ENCODE measurements at regions not wholly inside any gene's neighbourhood (a gene's known extent, or its start where the extent isn't known, plus 50 kb on each side); places are given as distances from the start of the nearest gene placed in this dataset.

GRCh38 chr20:17023806-17024205 lies 203.0 kb upstream of the PCSK2 start:
- Mint-ChIP-seq H3K4me1 (no peaks in the 10 kb centered on the region), H3K27ac (no peak overlapping the region), H3K4me3 (no peak overlapping the region), H3K36me3 (ENCODE audit: low read depth) (no peaks in the 10 kb centered on the region), H3K9me3 (ENCODE audit: low read depth) (peaks cover 14% of the 10 kb centered on the region), H3K27me3 (no peaks in the 10 kb centered on the region)
- DNase-seq (no peak), ATAC-seq (no peak)
- POLR2A ChIA-PET: no interaction called here
- CTCF ChIA-PET: no interaction called here
- intact Hi-C loops (cut with DNase I, micrococcal nuclease): no loop called here

GRCh38 chr20:17024513-17025119 lies 202.2 kb upstream of the PCSK2 start:
- Mint-ChIP-seq H3K4me3 (no peak overlapping the region), H3K9me3 (ENCODE audit: low read depth) (peaks cover 14% of the 10 kb centered on the region), H3K4me1 (no peaks in the 10 kb centered on the region), H3K27ac (no peak overlapping the region), H3K36me3 (ENCODE audit: low read depth) (no peaks in the 10 kb centered on the region), H3K27me3 (no peaks in the 10 kb centered on the region)
- intact Hi-C loops (cut with DNase I, micrococcal nuclease): no loop called here
- CTCF ChIA-PET: no interaction called here
- POLR2A ChIA-PET: no interaction called here
- DNase-seq (no peak), ATAC-seq (no peak)

- peaks cover 12% of the 10 kb centered on the region for H3K9me3 Mint-ChIP-seq (ENCODE audit: low read depth)
- intact Hi-C loops (cut with DNase I, micrococcal nuclease): no loop called here
- no peaks in the 10 kb centered on the region for H3K27me3 Mint-ChIP-seq
- ChIA-PET CTCF (no interaction called here), POLR2A (no interaction called here)
- H3K4me1 Mint-ChIP-seq: no peaks in the 10 kb centered on the region
- no peak for ATAC-seq
- no peak overlapping the region for H3K27ac Mint-ChIP-seq
- no peaks in the 10 kb centered on the region for H3K36me3 Mint-ChIP-seq (ENCODE audit: low read depth)
- H3K4me3 Mint-ChIP-seq: no peak overlapping the region
- no peak for DNase-seq
Observed at GRCh38 chr20:17026346-17026745, 200.5 kb upstream of the PCSK2 start.

GRCh38 chr20:17029698-17030097 lies 197.1 kb upstream of the PCSK2 start:
- H3K27me3 Mint-ChIP-seq: no peaks in the 10 kb centered on the region
- intact Hi-C loops (cut with DNase I, micrococcal nuclease): no loop called here
- POLR2A ChIA-PET: no interaction called here
- peaks cover 13% of the 10 kb centered on the region for H3K9me3 Mint-ChIP-seq (ENCODE audit: low read depth)
- H3K27ac Mint-ChIP-seq: no peak overlapping the region
- no peak overlapping the region for H3K4me3 Mint-ChIP-seq
- H3K4me1 Mint-ChIP-seq: no peaks in the 10 kb centered on the region
- H3K36me3 Mint-ChIP-seq (ENCODE audit: low read depth): no peaks in the 10 kb centered on the region
- DNase-seq (no peak), ATAC-seq (no peak)
- CTCF ChIA-PET: interaction anchor here (0.5 kb wide), 1 partner anchor 176 kb away, joined by 3 read pairs; no protein-coding TSS in a partner anchor

GRCh38 chr20:17036541-17036940 lies 190.3 kb upstream of the PCSK2 start:
- H3K27ac Mint-ChIP-seq: no peak overlapping the region
- no peaks in the 10 kb centered on the region for H3K27me3 Mint-ChIP-seq
- no peak overlapping the region for H3K4me3 Mint-ChIP-seq
- ChIA-PET CTCF (no interaction called here), POLR2A (no interaction called here)
- intact Hi-C loops (cut with DNase I, micrococcal nuclease): no loop called here
- H3K4me1 Mint-ChIP-seq: no peaks in the 10 kb centered on the region
- no peak for ATAC-seq
- no peaks in the 10 kb centered on the region for H3K36me3 Mint-ChIP-seq (ENCODE audit: low read depth)
- H3K9me3 Mint-ChIP-seq (ENCODE audit: low read depth): peaks cover 2% of the 10 kb centered on the region
- DNase-seq: no peak

- ChIA-PET CTCF (no interaction called here), POLR2A (no interaction called here)
- Mint-ChIP-seq H3K4me3 (no peak overlapping the region), H3K4me1 (no peaks in the 10 kb centered on the region), H3K9me3 (ENCODE audit: low read depth) (no peaks in the 10 kb centered on the region), H3K36me3 (ENCODE audit: low read depth) (no peaks in the 10 kb centered on the region), H3K27ac (no peak overlapping the region), H3K27me3 (no peaks in the 10 kb centered on the region)
- intact Hi-C loops (cut with DNase I, micrococcal nuclease): no loop called here
- DNase-seq (no peak), ATAC-seq (no peak)
Observed at GRCh38 chr20:17042122-17042521, 184.7 kb upstream of the PCSK2 start.

- Mint-ChIP-seq H3K9me3 (ENCODE audit: low read depth) (no peaks in the 10 kb centered on the region), H3K36me3 (ENCODE audit: low read depth) (no peaks in the 10 kb centered on the region), H3K27ac (no peak overlapping the region), H3K27me3 (no peaks in the 10 kb centered on the region), H3K4me3 (no peak overlapping the region), H3K4me1 (no peaks in the 10 kb centered on the region)
- DNase-seq (no peak), ATAC-seq (no peak)
- ChIA-PET POLR2A (no interaction called here), CTCF (no interaction called here)
- intact Hi-C loops (cut with DNase I, micrococcal nuclease): no loop called here
Observed at GRCh38 chr20:17043323-17043722, 183.5 kb upstream of the PCSK2 start.

- DNase-seq: no peak
- no peaks in the 10 kb centered on the region for H3K27me3 Mint-ChIP-seq
- no peak for ATAC-seq
- H3K4me3 Mint-ChIP-seq: no peak overlapping the region
- POLR2A ChIA-PET: no interaction called here
- H3K36me3 Mint-ChIP-seq (ENCODE audit: low read depth): no peaks in the 10 kb centered on the region
- CTCF ChIA-PET: no interaction called here
- H3K27ac Mint-ChIP-seq: no peak overlapping the region
- H3K4me1 Mint-ChIP-seq: no peaks in the 10 kb centered on the region
- intact Hi-C loops (cut with DNase I, micrococcal nuclease): no loop called here
- no peaks in the 10 kb centered on the region for H3K9me3 Mint-ChIP-seq (ENCODE audit: low read depth)
Observed at GRCh38 chr20:17044891-17045290, 181.9 kb upstream of the PCSK2 start.

- Mint-ChIP-seq H3K4me1 (no peaks in the 10 kb centered on the region), H3K27ac (no peak overlapping the region), H3K27me3 (no peaks in the 10 kb centered on the region), H3K9me3 (ENCODE audit: low read depth) (peaks cover 7% of the 10 kb centered on the region), H3K36me3 (ENCODE audit: low read depth) (no peaks in the 10 kb centered on the region), H3K4me3 (no peak overlapping the region)
- no peak for ATAC-seq
- POLR2A ChIA-PET: no interaction called here
- intact Hi-C loops (cut with DNase I, micrococcal nuclease): no loop called here
- DNase-seq: no peak
- CTCF ChIA-PET: no interaction called here
Observed at GRCh38 chr20:17059465-17059864, 167.4 kb upstream of the PCSK2 start.

GRCh38 chr20:17061715-17062114 lies 165.1 kb upstream of the PCSK2 start:
- H3K4me1 Mint-ChIP-seq: no peaks in the 10 kb centered on the region
- no peaks in the 10 kb centered on the region for H3K27me3 Mint-ChIP-seq
- ChIA-PET CTCF (no interaction called here), POLR2A (no interaction called here)
- no peak overlapping the region for H3K4me3 Mint-ChIP-seq
- H3K9me3 Mint-ChIP-seq (ENCODE audit: low read depth): peaks cover 7% of the 10 kb centered on the region
- H3K36me3 Mint-ChIP-seq (ENCODE audit: low read depth): no peaks in the 10 kb centered on the region
- H3K27ac Mint-ChIP-seq: no peak overlapping the region
- intact Hi-C loops (cut with DNase I, micrococcal nuclease): no loop called here
- DNase-seq (no peak), ATAC-seq (no peak)

GRCh38 chr20:17062712-17063111 lies 164.1 kb upstream of the PCSK2 start:
- ChIA-PET CTCF (no interaction called here), POLR2A (no interaction called here)
- Mint-ChIP-seq H3K4me1 (no peaks in the 10 kb centered on the region), H3K27ac (no peak overlapping the region), H3K27me3 (no peaks in the 10 kb centered on the region), H3K4me3 (no peak overlapping the region), H3K9me3 (ENCODE audit: low read depth) (peaks cover 3% of the 10 kb centered on the region), H3K36me3 (ENCODE audit: low read depth) (no peaks in the 10 kb centered on the region)
- intact Hi-C loops (cut with DNase I, micrococcal nuclease): no loop called here
- ATAC-seq (no peak), DNase-seq (no peak)

- H3K27me3 Mint-ChIP-seq: no peaks in the 10 kb centered on the region
- ATAC-seq: no peak
- ChIA-PET POLR2A (no interaction called here), CTCF (interaction anchor here (0.5 kb wide), 1 partner anchor 100 kb away, joined by 3 read pairs; no protein-coding TSS in a partner anchor)
- H3K36me3 Mint-ChIP-seq (ENCODE audit: low read depth): no peaks in the 10 kb centered on the region
- H3K9me3 Mint-ChIP-seq (ENCODE audit: low read depth): peaks cover 6% of the 10 kb centered on the region
- H3K4me1 Mint-ChIP-seq: no peaks in the 10 kb centered on the region
- H3K4me3 Mint-ChIP-seq: no peak overlapping the region
- intact Hi-C loops (cut with DNase I, micrococcal nuclease): no loop called here
- no peak for DNase-seq
- no peak overlapping the region for H3K27ac Mint-ChIP-seq
Observed at GRCh38 chr20:17066902-17067301, 159.9 kb upstream of the PCSK2 start.

GRCh38 chr20:17068084-17068711 lies 158.6 kb upstream of the PCSK2 start:
- Mint-ChIP-seq H3K27me3 (no peaks in the 10 kb centered on the region), H3K36me3 (ENCODE audit: low read depth) (no peaks in the 10 kb centered on the region), H3K4me3 (no peak overlapping the region), H3K4me1 (no peaks in the 10 kb centered on the region), H3K27ac (no peak overlapping the region), H3K9me3 (ENCODE audit: low read depth) (peaks cover 10% of the 10 kb centered on the region)
- ChIA-PET CTCF (no interaction called here), POLR2A (no interaction called here)
- ATAC-seq (no peak), DNase-seq (no peak)
- intact Hi-C loops (cut with DNase I, micrococcal nuclease): no loop called here
